C4-2B (cell line): ENCODE measurements at regions not wholly inside any gene's neighbourhood (a gene's known extent, or its start where the extent isn't known, plus 50 kb on each side); places are given as distances from the start of the nearest gene placed in this dataset.

ENCODE experiments used
- CTCF ChIP-seq: fragments of 450-650 bp; conservative IDR thresholded peaks from 2 replicates; pipeline ENCODE4 v1.5.1; 2017; ENCODE audit warnings: mild to moderate bottlenecking
- ZFX ChIP-seq: fragments of 450-650 bp; IDR thresholded peaks from 2 replicates; pipeline ENCODE4 v1.6.1; 2017

- TF ChIP-seq CTCF (no peak), ZFX (no peak)
Observed at GRCh38 chr6:90941885-90942284, 355.0 kb upstream of the MAP3K7 start.
